Adrenal gland (tissue), 5 donors: ENCODE measurements at regions not wholly inside any gene's neighbourhood (a gene's known extent, or its start where the extent isn't known, plus 50 kb on each side); places are given as distances from the start of the nearest gene placed in this dataset.

Experiments
- POLR2A ChIP-seq, 2 donors: fragments of 450-650 bp; IDR thresholded peaks; one replicate each; pipeline ENCODE4 v1.6.1; 2017; ENCODE audit warnings: antibody characterized with exemption in 2 of 2, mild to moderate bottlenecking in 2 of 2, moderate library complexity in 1 of 2
- TF ChIP-seq, protein P1 (sequence below), 6 experiments: fragments of 450-650 bp in 4 of 6; fragments of 200-600 bp in 2 of 6; sonication (generic) in 1 of 6; IDR thresholded peaks; 1 replicate in 5 of 6; 2 replicates in 1 of 6; pipeline versions ENCODE4 v1.5.1 to v1.8.0; 2016 to 2021; ENCODE audit warnings: antibody characterized with exemption in 6 of 6, mild to moderate bottlenecking in 2 of 6, moderate library complexity in 1 of 6
- donor health status: DM: no; HTN: no; CAD: no.

DNA sequence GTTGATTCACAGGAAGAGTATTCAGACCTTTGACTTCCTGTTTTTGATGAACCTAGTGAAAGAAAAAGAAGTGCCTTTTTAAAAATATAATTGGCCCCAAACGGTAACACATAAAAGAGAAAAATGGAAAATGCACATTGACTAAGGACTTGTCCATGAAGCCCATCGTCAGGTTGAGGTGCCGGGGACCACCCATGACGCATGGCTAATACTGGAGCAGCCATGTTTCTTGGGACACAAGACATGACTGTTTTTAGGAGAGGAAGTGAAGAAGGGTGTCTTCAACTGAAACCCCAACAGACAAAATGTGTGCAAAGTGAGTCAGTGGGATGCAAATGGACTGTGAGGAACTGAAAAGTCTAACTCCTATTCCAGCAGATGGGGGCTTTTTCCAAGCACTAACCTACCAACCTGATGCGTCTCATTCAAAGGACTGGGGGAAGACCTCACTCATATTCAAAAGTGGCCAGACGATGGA lies 459.4 kb downstream of the FOXO1 start:
- TF ChIP-seq, protein P1, sequence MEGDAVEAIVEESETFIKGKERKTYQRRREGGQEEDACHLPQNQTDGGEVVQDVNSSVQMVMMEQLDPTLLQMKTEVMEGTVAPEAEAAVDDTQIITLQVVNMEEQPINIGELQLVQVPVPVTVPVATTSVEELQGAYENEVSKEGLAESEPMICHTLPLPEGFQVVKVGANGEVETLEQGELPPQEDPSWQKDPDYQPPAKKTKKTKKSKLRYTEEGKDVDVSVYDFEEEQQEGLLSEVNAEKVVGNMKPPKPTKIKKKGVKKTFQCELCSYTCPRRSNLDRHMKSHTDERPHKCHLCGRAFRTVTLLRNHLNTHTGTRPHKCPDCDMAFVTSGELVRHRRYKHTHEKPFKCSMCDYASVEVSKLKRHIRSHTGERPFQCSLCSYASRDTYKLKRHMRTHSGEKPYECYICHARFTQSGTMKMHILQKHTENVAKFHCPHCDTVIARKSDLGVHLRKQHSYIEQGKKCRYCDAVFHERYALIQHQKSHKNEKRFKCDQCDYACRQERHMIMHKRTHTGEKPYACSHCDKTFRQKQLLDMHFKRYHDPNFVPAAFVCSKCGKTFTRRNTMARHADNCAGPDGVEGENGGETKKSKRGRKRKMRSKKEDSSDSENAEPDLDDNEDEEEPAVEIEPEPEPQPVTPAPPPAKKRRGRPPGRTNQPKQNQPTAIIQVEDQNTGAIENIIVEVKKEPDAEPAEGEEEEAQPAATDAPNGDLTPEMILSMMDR (IDR thresholded peaks at IDR 0.05) = no peak
- TF ChIP-seq POLR2A (IDR thresholded peaks at IDR 0.05) = no peak
